HG02623 (cell line): ENCODE measurements at regions not wholly inside any gene's neighbourhood (a gene's known extent, or its start where the extent isn't known, plus 50 kb on each side); places are given as distances from the start of the nearest gene placed in this dataset.
"Not testable (repeated sequence)": the region's sequence is repeated elsewhere in the genome, so short reads cannot be mapped to it uniquely, and the experiment has no call there.

Source experiments
- ATAC-seq: cut with Tn5 transposase; IDR thresholded peaks from one replicate; pipeline ENCODE4 v1.9.1; 2021; ENCODE audit warnings: moderate library complexity; ENCODE audit not compliant: unreplicated experiment

GRCh38 chr17:77831474-77832179 lies 126.9 kb upstream of the TNRC6C start:
- ATAC-seq, result no peak

DNA sequence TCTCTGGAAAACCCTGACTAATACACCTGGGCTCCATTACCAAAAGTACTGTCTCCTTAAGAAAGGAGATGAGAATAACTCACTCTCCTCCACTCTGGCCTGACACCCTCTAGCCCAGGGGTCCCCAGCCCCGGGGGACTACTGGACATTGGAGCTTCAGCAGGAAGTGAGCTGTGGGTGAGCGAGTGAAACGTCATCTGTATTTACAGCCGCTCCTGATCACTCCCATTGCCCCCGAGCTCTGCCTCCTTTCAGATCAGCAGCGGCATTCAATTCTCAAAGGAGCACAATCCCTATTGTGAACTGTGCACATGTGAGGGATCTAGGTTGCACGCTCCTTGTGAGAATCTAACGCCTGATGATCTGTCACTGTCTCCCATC lies 126.3 kb upstream of the TNRC6C start:
- ATAC-seq, result no peak

DNA sequence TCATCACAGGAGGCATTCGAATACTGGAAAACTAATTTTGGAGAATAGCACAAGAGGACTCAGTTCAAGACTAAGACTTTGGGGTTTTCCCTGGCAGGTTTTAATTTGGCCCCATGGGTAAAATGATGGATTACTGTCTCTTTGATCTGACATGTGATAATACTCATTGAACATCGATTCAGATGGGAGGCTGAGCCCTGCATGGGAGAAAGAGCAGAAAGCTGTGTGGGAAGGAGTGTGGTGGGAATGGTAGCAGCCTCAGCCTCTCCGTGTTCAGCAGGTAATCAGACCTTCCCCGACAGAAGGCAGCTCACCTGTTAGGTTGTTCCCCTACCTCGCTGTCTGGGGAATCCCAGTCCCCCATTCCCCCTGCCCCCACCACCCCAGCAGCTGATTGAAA lies 124.7 kb upstream of the TNRC6C start:
- no peak for ATAC-seq

DNA sequence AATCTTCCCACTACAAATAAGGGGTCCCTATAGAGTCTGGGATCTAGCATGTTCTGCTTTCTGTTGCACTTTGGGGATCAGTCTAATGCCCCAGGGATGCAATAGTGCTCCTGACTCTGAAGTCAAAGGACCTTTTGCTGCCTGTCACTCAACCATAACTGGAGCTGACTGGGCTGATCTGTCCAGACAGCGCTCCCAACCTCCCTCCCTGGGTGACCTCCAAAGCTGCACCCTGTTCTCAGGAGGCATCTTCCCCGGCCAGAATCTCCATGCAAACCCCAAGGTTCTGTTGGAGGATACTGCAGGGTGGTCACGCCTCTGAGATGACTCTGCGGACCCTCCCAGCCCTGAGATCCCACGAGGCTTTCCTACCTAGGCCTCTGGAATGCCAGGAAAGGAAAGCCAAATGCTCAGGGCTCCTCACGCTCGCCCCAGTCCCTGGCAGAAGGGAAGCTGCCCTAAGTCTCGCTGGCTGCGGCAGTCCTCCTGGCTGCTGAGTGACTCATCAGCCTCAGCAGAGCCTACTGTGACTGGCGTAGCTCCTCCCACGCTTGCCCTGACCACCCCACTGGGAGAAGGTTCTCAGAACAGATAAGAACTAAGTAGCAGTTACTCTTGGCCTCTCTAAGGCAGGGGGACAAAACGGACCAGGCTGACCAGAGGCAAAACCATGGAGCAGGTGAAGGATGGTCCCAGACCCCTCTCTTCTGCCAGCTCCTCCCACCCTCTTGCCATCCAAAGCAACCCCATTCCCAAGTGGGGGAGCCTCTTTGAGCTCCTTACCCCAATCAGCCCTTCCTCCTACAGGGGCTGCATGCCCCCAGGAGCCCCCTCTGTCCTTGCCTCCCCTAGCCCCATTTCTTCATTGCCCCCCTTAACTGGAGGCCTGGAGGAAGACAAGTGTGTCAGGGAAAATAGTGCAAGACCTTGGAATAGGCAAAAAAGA lies 124.1 kb upstream of the TNRC6C start:
- ATAC-seq, result no peak

GRCh38 chr17:77836557-77837041 lies 121.9 kb upstream of the TNRC6C start:
- no peak for ATAC-seq

- ATAC-seq, result not testable (repeated sequence)
Measured at GRCh38 chr17:77837072-77837471, 121.4 kb upstream of the TNRC6C start.

DNA sequence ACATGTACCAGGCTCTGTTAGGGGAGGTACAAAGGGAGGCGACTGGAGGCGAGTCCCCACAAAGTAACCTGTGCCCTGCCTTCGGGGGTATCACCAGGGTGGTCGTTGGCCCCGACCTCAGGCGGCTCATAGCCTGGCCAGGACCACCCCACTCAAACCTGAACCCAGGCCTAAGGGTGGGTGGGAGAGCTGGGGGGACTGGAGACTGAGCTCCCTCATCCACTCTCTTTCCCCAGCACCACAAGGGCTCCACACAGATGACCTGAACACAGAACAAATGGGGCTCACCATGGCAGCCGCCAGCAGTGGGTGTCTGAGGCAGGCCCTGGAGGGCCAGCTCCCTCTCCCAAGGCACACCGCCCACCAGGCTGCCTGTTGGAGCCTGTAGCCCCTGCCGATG lies 120.6 kb upstream of the TNRC6C start:
- no peak for ATAC-seq

DNA sequence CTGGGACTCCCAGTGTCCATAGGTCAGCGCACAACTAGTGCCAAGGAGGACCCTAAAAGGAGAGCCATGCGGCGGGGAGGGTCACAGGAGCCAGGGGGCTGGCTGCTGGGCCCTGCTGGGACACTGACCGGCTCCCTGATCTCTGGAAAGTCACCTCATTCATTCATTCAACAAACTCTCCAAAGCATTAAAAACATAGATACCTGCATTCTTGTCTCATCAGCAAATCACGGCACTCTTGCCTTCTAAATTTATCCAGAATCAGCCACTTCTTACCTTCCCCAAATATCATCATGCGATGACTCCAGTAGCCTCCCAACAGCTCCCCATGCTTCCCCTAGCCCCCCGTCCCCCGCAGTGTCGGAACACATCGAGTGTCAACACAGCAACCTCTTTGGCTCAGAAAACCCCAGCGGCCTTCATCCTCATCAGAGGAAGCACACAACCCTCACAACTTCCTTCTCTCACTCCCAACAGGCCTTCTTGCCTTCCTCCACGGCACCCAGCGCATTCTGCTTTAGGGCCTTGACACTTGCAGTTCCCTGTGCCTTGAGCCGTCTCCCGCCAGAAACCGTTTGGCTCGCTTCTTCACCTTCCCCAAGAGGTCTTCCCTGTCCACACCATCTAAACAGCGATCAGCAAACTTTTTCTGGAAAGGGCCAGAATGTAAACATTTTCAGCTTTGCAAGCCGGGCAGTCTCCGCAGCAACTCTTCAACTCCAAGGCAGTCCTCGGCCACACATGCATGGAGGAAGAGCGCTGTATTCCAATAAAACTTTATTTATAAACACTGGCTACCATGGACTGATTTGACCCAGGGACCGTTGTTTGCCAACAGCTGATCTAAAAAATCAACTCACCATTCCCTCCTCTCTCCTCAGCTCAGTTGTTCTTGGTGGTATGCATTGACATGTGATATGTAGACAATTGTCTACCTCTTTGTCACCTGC lies 119.5 kb upstream of the TNRC6C start:
- no peak for ATAC-seq

GRCh38 chr17:77839698-77840512 lies 118.6 kb upstream of the TNRC6C start:
- no peak for ATAC-seq

DNA sequence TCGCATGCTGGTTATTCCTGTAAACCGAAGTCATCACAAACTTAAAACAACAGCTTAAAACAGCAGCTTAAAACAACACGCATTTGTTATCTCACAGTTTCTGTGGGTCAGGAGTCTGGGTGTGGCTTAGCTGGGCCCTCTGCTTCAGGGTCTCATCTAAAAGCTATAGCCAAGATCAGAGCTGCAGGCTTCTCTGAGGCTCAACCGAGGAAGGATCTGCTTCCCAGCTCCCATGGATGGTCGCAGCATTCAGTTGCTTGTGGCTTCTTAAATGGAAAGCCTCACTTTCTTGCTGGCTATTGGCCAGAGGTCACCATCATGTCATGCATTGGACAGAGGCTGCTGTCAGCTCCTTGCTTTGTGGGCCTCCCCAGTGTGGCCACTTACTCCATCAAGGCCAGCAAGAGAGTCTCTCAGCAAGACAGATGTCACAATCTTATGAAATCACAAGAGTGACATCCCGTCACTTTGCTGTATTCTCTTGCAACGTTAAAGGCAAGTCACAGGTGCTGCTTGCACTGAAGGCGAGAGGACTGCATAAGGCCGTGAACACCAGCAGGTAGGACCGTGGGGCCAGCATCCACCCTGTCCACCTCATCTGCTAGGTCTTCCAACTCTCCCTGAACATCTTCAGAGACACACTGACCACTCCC lies 117.9 kb upstream of the TNRC6C start:
- ATAC-seq, result no peak

DNA sequence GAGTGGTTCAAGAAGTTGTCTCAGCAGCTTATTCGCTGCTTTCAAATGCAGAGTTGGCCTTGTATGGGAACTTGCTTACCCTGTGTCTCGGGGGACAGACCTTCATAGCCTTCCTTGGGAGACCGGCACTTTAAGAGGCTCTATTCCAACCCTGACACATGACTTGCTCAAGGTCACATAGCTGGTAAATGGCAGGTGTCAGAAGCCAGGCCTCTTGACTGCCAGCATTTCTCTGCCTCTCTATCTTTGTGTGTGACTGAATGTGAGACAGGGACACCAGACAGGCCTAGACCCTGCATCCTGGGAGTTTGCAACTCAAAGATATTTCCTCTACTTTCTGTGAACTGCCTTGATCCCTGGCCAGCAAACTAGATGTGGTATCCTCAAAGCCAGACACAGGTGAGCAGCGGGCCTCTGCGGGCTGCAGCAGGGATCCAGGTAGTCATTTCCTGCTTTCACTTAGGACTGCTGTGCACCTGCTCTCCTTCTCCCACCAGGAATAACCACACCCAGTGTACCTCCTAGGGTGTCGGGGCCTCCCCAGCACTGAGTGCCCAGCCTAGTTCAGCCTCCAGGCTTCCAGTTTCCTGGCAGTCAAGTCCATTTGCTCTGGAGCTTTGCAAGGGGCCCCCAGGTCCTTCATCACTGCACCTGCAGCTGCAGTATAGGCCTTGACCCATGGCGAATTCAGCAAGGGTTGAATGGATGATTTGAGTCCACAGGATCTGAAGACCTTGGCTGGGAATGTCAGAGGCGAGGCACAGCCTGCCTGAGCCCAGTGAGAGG lies 116.6 kb upstream of the TNRC6C start:
- ATAC-seq, result no peak

DNA sequence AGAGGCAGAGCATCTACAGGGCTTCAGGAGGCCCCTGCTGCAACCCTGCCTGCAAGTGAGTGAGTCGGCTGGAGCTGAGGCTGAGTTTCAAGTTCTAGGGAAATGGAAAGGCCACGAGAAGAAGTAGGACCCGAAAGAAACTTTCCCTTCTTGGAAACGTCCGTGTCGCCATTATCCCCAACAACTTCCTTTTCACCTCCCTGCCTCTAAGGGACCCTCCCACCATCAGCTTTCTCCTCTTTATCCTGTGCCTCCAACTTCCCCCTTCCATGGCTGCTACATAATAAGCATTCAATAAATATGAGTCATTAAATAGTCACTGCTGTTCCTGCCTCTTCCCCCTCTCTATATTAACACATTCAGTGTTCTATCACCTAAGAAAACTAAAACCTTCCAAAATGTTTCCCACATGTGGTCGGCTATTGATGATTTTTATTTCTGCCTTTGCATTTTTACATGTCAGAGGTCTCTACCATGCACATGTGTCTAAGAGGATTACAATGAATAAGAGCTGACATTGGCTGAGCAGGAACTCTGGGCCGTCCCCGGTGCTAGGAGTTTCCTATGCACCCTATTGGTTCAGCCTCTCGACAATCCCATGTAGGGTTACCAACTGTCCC lies 115.9 kb upstream of the TNRC6C start:
- no peak for ATAC-seq

- ATAC-seq, result not testable (repeated sequence)
Measured at GRCh38 chr17:77843255-77843895, 115.1 kb upstream of the TNRC6C start.

DNA sequence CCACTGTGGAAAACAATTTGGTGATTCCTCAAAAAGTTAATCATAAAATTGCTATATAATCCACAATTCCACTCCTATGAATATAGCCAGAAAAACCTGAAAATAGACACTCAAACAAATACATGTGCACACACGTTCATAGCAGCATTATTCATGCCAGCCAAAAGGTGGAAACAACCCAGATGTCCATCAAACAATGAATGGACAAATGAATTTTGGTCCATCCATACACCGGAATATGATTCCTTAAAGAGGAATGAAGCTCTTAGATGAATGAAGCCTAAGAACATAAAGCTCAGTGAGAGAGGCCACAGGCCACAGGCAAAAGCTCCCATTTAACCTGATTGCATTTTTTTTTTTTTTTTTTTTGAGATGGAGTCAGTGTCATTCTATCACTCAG lies 114.6 kb upstream of the TNRC6C start:
- ATAC-seq, result no peak

- ATAC-seq, result no peak
Measured at GRCh38 chr17:77844681-77845080, 113.8 kb upstream of the TNRC6C start.

- ATAC-seq, result no peak
Measured at GRCh38 chr17:77845541-77846225, 112.8 kb upstream of the TNRC6C start.

GRCh38 chr17:77846531-77847085 lies 111.9 kb upstream of the TNRC6C start:
- no peak for ATAC-seq
